Stimulated activated naive B cell treated with anti-CD40 and anti-IgM and Interleukin-4, amounts not matched to agents 10 μg/mL and 1 μg/mL and 100 μg/mL, for 72 hours (primary cell): ENCODE measurements at regions not wholly inside any gene's neighbourhood (a gene's known extent, or its start where the extent isn't known, plus 50 kb on each side); places are given as distances from the start of the nearest gene placed in this dataset.
A peak's percentile ranks its signal among the peaks of the same experiment; 100 is the strongest.

ENCODE experiments used
- ATAC-seq, 2 donors: fragments of 150-1000 bp; cut with Tn5 transposase; replicated peaks; 2 replicates each; pipeline ENCODE4 v1.10.0; 2021; ENCODE audit warnings: moderate library complexity in 1 of 2
- DNase-seq: peaks from one replicate; pipeline ENCODE4 v3.0.0; 2021
- H3K27ac Mint-ChIP-seq: one replicate; pipeline ENCODE4 v1.8.0; 2022; ENCODE audit warnings: mild to moderate bottlenecking, mixed read lengths
- H3K27me3 Mint-ChIP-seq, 2 donors: one replicate each; pipeline ENCODE4 v1.8.0; 2022; ENCODE audit warnings: mixed read lengths in 2 of 2
- H3K36me3 Mint-ChIP-seq, 2 donors: one replicate each; pipeline ENCODE4 v1.8.0; 2022; ENCODE audit warnings: mixed read lengths in 2 of 2, mild to moderate bottlenecking in 1 of 2
- H3K4me1 Mint-ChIP-seq, 2 donors: one replicate each; pipeline ENCODE4 v1.8.0; 2022; ENCODE audit warnings: mixed read lengths in 2 of 2, mild to moderate bottlenecking in 1 of 2
- H3K4me3 Mint-ChIP-seq, 2 donors: one replicate each; pipeline ENCODE4 v1.8.0; 2022; ENCODE audit warnings: mild to moderate bottlenecking in 2 of 2, mixed read lengths in 2 of 2, moderate library complexity in 1 of 2
- H3K9me3 Mint-ChIP-seq, 2 donors: one replicate each; pipeline ENCODE4 v1.8.0; 2022; ENCODE audit warnings: mixed read lengths in 2 of 2, mild to moderate bottlenecking in 1 of 2

GRCh38 chr20:51313358-51313827, 229.1 kb downstream of the NFATC2 start:
- H3K36me3 Mint-ChIP-seq: peaks cover 0 to 4% of the 10 kb centered on the region in 2 donors
- H3K9me3 Mint-ChIP-seq: peaks cover 3 to 11% of the 10 kb centered on the region in 2 donors
- no peak overlapping the region for H3K27ac Mint-ChIP-seq
- DNase-seq (no peak), ATAC-seq (no peak)
- no peaks in the 10 kb centered on the region for H3K4me1 Mint-ChIP-seq
- peaks cover 49 to 58% of the 10 kb centered on the region in 2 donors for H3K27me3 Mint-ChIP-seq
- no peak overlapping the region for H3K4me3 Mint-ChIP-seq

GRCh38 chr20:51312480-51312783, 230.1 kb downstream of the NFATC2 start:
- Mint-ChIP-seq H3K27me3 (peaks cover 49 to 50% of the 10 kb centered on the region in 2 donors), H3K4me1 (no peaks in the 10 kb centered on the region), H3K36me3 (peaks cover 0 to 4% of the 10 kb centered on the region in 2 donors), H3K27ac (no peak overlapping the region), H3K9me3 (peaks cover 3 to 11% of the 10 kb centered on the region in 2 donors), H3K4me3 (no peak overlapping the region)
- no peak for DNase-seq
- ATAC-seq: no peak

- no peak overlapping the region for H3K27ac Mint-ChIP-seq
- no peaks in the 10 kb centered on the region for H3K4me1 Mint-ChIP-seq
- peaks cover 48 to 49% of the 10 kb centered on the region in 2 donors for H3K27me3 Mint-ChIP-seq
- ATAC-seq: no peak
- no peak overlapping the region for H3K4me3 Mint-ChIP-seq
- peaks cover 0 to 4% of the 10 kb centered on the region in 2 donors for H3K36me3 Mint-ChIP-seq
- H3K9me3 Mint-ChIP-seq: peaks cover 3 to 11% of the 10 kb centered on the region in 2 donors
- no peak for DNase-seq
Observed at GRCh38 chr20:51311636-51312479, 230.7 kb downstream of the NFATC2 start.

- DNase-seq (no peak), ATAC-seq (no peak)
- Mint-ChIP-seq H3K4me1 (peaks cover 0 to 1% of the 10 kb centered on the region in 2 donors), H3K4me3 (no peak overlapping the region), H3K27me3 (peaks cover 42 to 56% of the 10 kb centered on the region in 2 donors), H3K27ac (no peak overlapping the region), H3K9me3 (peaks cover 0 to 3% of the 10 kb centered on the region in 2 donors), H3K36me3 (no peaks in the 10 kb centered on the region)
Observed at GRCh38 chr20:51310216-51310615, 232.3 kb downstream of the NFATC2 start.

GRCh38 chr20:51309128-51309527, 233.4 kb downstream of the NFATC2 start:
- Mint-ChIP-seq H3K27ac (no peak overlapping the region), H3K9me3 (peaks cover 4% of the 10 kb centered on the region in 2 donors), H3K36me3 (peaks cover 3% of the 10 kb centered on the region in 2 donors), H3K27me3 (peaks cover 44 to 64% of the 10 kb centered on the region in 2 donors), H3K4me3 (no peak overlapping the region), H3K4me1 (peaks cover 0 to 1% of the 10 kb centered on the region in 2 donors)
- ATAC-seq (no peak), DNase-seq (no peak)

GRCh38 chr20:51306521-51307358, 235.8 kb downstream of the NFATC2 start:
- ATAC-seq: peak; percentile 99
- Mint-ChIP-seq H3K4me3 (no peak overlapping the region), H3K27ac (peak overlapping the region; percentile 51), H3K4me1 (peaks cover 0 to 1% of the 10 kb centered on the region in 2 donors), H3K9me3 (peaks cover 7% of the 10 kb centered on the region in 2 donors), H3K36me3 (peaks cover 4 to 6% of the 10 kb centered on the region in 2 donors), H3K27me3 (peaks cover 35 to 59% of the 10 kb centered on the region in 2 donors)
- DNase-seq: peak; percentile 66

GRCh38 chr20:51306081-51306480, 236.4 kb downstream of the NFATC2 start:
- H3K4me3 Mint-ChIP-seq: no peak overlapping the region
- H3K27me3 Mint-ChIP-seq: peaks cover 29 to 54% of the 10 kb centered on the region in 2 donors
- ATAC-seq (no peak), DNase-seq (no peak)
- H3K27ac Mint-ChIP-seq: no peak overlapping the region
- peaks cover 7% of the 10 kb centered on the region in 2 donors for H3K9me3 Mint-ChIP-seq
- H3K4me1 Mint-ChIP-seq: peaks cover 0 to 1% of the 10 kb centered on the region in 2 donors
- H3K36me3 Mint-ChIP-seq: peaks cover 4 to 6% of the 10 kb centered on the region in 2 donors

GRCh38 chr20:51305316-51306052, 237.0 kb downstream of the NFATC2 start:
- Mint-ChIP-seq H3K27ac (no peak overlapping the region), H3K4me3 (no peak overlapping the region), H3K27me3 (peaks cover 27 to 54% of the 10 kb centered on the region in 2 donors), H3K36me3 (peaks cover 5 to 6% of the 10 kb centered on the region in 2 donors), H3K4me1 (peaks cover 0 to 1% of the 10 kb centered on the region in 2 donors), H3K9me3 (peaks cover 7 to 9% of the 10 kb centered on the region in 2 donors)
- no peak for ATAC-seq
- DNase-seq: no peak

GRCh38 chr20:51303731-51304670, 238.5 kb downstream of the NFATC2 start:
- ATAC-seq (no peak), DNase-seq (no peak)
- Mint-ChIP-seq H3K27ac (no peak overlapping the region), H3K27me3 (peaks cover 26 to 47% of the 10 kb centered on the region in 2 donors), H3K4me1 (peaks cover 0 to 1% of the 10 kb centered on the region in 2 donors), H3K4me3 (no peak overlapping the region), H3K9me3 (peaks cover 11 to 15% of the 10 kb centered on the region in 2 donors), H3K36me3 (peaks cover 5 to 6% of the 10 kb centered on the region in 2 donors)

- peaks cover 28 to 35% of the 10 kb centered on the region in 2 donors for H3K27me3 Mint-ChIP-seq
- no peak overlapping the region for H3K4me3 Mint-ChIP-seq
- peaks cover 5 to 6% of the 10 kb centered on the region in 2 donors for H3K36me3 Mint-ChIP-seq
- ATAC-seq (no peak), DNase-seq (no peak)
- H3K27ac Mint-ChIP-seq: no peak overlapping the region
- H3K9me3 Mint-ChIP-seq: peaks cover 11 to 15% of the 10 kb centered on the region in 2 donors
- no peaks in the 10 kb centered on the region for H3K4me1 Mint-ChIP-seq
Observed at GRCh38 chr20:51301026-51301425, 241.5 kb downstream of the NFATC2 start.

GRCh38 chr20:51300104-51300503, 242.4 kb downstream of the NFATC2 start:
- DNase-seq (no peak), ATAC-seq (no peak)
- Mint-ChIP-seq H3K9me3 (peaks cover 11 to 15% of the 10 kb centered on the region in 2 donors), H3K4me3 (no peak overlapping the region), H3K27me3 (peaks cover 28 to 35% of the 10 kb centered on the region in 2 donors), H3K27ac (no peak overlapping the region), H3K36me3 (peaks cover 5 to 6% of the 10 kb centered on the region in 2 donors), H3K4me1 (no peaks in the 10 kb centered on the region)

- ATAC-seq (no peak), DNase-seq (no peak)
- no peak overlapping the region for H3K27ac Mint-ChIP-seq
- H3K4me3 Mint-ChIP-seq: no peak overlapping the region
- H3K4me1 Mint-ChIP-seq: no peaks in the 10 kb centered on the region
- peaks cover 32 to 38% of the 10 kb centered on the region in 2 donors for H3K27me3 Mint-ChIP-seq
- peaks cover 10 to 13% of the 10 kb centered on the region in 2 donors for H3K9me3 Mint-ChIP-seq
- peaks cover 5 to 6% of the 10 kb centered on the region in 2 donors for H3K36me3 Mint-ChIP-seq
Observed at GRCh38 chr20:51299413-51299812, 243.1 kb downstream of the NFATC2 start.
